HEK293 (cell line): ENCODE measurements at regions not wholly inside any gene's neighbourhood (a gene's known extent, or its start where the extent isn't known, plus 50 kb on each side); places are given as distances from the start of the nearest gene placed in this dataset.

Source experiments
- ZFP41 ChIP-seq: fragments of 450-650 bp; formaldehyde crosslinking; IDR thresholded peaks from 2 replicates; pipeline ENCODE4 v1.5.1; 2016; ENCODE audit warnings: missing biosample characterization, missing genetic modification characterization, borderline replicate concordance
- ZNF121 ChIP-seq: fragments of 450-650 bp; formaldehyde crosslinking; IDR thresholded peaks from 2 replicates; pipeline ENCODE4 v1.5.1; 2016; ENCODE audit warnings: missing biosample characterization, missing genetic modification characterization
- ZNF302 ChIP-seq: fragments of 450-650 bp; formaldehyde crosslinking; IDR thresholded peaks from 2 replicates; pipeline ENCODE4 v1.5.1; 2016; ENCODE audit warnings: missing biosample characterization, missing genetic modification characterization, low read depth
- ZNF707 ChIP-seq: fragments of 450-650 bp; formaldehyde crosslinking; IDR thresholded peaks from 2 replicates; pipeline ENCODE4 v1.5.1; 2016; ENCODE audit warnings: missing biosample characterization, missing genetic modification characterization
- TF ChIP-seq, protein P1 (sequence below): fragments of 450-650 bp; formaldehyde crosslinking; IDR thresholded peaks from 2 replicates; pipeline ENCODE4 v1.5.1; 2016; ENCODE audit warnings: missing biosample characterization, missing genetic modification characterization
- TF ChIP-seq, protein P2 (sequence below): fragments of 450-650 bp; formaldehyde crosslinking; IDR thresholded peaks from 2 replicates; pipeline ENCODE4 v1.5.1; 2016; ENCODE audit warnings: missing biosample characterization, missing genetic modification characterization

DNA sequence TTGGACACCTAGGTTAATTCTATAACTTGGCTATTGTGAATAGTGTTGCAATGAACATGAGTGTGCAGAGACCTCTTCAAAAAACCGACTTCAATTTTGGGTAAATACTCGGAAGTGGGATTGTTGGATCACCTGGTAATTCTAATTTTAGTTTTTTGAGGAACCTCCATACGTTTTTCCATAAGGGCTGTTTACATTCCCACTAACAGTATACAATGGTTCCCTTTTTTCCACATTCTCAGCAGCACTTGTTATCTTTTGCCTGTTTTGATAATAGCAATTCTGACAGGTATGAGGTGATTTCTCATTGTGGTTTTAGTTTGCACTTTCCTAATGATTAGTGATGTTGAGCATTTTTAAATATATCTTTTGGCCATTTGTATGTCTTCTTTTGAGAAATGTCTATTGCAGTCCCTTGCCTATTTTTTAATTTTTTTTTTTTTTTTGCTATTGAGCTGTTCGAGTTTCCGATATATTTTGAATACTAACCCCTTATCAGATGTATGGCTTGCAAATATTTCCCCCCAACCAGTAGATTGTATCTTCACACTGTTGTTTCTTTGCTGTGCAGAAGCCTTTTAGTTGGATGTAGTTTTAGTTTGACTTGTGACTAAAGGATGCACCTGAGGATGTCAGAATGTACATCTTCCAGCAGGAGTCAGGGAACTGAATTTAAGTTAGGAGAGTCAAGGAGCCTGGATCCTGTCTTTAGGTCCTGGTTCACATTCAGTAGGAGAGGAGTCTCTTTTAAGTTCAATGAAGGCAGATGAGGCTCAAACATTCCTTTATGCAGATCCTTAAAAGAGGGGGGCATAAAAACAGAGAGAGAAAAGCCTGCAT, 120.0 kb downstream of the S1PR1 start:
- TF ChIP-seq, protein P1, sequence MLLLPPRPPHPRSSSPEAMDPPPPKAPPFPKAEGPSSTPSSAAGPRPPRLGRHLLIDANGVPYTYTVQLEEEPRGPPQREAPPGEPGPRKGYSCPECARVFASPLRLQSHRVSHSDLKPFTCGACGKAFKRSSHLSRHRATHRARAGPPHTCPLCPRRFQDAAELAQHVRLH: no peak
- no peak for TF ChIP-seq ZNF707 (tag by site-specific recombination)
- TF ChIP-seq, protein P2, sequence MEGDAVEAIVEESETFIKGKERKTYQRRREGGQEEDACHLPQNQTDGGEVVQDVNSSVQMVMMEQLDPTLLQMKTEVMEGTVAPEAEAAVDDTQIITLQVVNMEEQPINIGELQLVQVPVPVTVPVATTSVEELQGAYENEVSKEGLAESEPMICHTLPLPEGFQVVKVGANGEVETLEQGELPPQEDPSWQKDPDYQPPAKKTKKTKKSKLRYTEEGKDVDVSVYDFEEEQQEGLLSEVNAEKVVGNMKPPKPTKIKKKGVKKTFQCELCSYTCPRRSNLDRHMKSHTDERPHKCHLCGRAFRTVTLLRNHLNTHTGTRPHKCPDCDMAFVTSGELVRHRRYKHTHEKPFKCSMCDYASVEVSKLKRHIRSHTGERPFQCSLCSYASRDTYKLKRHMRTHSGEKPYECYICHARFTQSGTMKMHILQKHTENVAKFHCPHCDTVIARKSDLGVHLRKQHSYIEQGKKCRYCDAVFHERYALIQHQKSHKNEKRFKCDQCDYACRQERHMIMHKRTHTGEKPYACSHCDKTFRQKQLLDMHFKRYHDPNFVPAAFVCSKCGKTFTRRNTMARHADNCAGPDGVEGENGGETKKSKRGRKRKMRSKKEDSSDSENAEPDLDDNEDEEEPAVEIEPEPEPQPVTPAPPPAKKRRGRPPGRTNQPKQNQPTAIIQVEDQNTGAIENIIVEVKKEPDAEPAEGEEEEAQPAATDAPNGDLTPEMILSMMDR (tag by site-specific recombination): no peak
- no peak for TF ChIP-seq ZFP41
- TF ChIP-seq ZNF121 (tag by site-specific recombination): no peak
- no peak for TF ChIP-seq ZNF302
